ENCODE measurements at regions not wholly inside any gene's neighbourhood (a gene's known extent, or its start where the extent isn't known, plus 50 kb on each side); places are given as distances from the start of the nearest gene placed in this dataset.

DNA sequence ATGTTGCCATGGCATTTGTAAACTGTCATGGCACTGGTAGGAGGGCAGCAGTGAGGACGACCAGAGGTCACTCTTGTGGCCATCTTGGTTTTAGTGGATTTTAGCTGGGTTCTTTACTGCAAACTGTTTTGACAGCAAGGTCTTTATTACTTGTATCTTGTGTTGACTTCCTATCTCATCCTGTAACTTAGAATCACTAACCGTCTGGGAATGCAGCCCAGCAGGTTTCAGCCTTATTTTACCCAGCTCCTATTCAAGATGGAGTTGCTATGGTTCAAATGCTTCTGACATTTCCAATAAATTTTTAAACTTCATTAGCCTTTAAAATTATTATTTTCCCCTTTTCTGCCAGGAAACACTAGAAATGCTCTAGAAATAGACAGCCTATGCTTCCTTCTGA is 839.1 kb downstream of the NR2F1-AS1 start:
- TF ChIP-seq, protein P1, sequence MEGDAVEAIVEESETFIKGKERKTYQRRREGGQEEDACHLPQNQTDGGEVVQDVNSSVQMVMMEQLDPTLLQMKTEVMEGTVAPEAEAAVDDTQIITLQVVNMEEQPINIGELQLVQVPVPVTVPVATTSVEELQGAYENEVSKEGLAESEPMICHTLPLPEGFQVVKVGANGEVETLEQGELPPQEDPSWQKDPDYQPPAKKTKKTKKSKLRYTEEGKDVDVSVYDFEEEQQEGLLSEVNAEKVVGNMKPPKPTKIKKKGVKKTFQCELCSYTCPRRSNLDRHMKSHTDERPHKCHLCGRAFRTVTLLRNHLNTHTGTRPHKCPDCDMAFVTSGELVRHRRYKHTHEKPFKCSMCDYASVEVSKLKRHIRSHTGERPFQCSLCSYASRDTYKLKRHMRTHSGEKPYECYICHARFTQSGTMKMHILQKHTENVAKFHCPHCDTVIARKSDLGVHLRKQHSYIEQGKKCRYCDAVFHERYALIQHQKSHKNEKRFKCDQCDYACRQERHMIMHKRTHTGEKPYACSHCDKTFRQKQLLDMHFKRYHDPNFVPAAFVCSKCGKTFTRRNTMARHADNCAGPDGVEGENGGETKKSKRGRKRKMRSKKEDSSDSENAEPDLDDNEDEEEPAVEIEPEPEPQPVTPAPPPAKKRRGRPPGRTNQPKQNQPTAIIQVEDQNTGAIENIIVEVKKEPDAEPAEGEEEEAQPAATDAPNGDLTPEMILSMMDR (IDR thresholded peaks at IDR 0.05) = no peak
- TF ChIP-seq POLR2AphosphoS5 (IDR thresholded peaks at IDR 0.05) = no peak
- TF ChIP-seq POLR2A (IDR thresholded peaks at IDR 0.05) = no peak
- TF ChIP-seq EP300 (IDR thresholded peaks at IDR 0.05; ENCODE audit: low read depth) = no peak
